Astrocyte of the cerebellum (primary cell): ENCODE measurements at regions not wholly inside any gene's neighbourhood (a gene's known extent, or its start where the extent isn't known, plus 50 kb on each side); places are given as distances from the start of the nearest gene placed in this dataset.

Experiments
- DNase-seq: peaks from one replicate; pipeline ENCODE4 v3.0.0-alpha.2; 2011; ENCODE audit warnings: low read depth
- H3K4me3 ChIP-seq: 2 replicates; pipeline ENCODE4 v1.5.1; 2011; ENCODE audit warnings: mild to moderate bottlenecking, low read depth, low read length, moderate library complexity
- CTCF ChIP-seq: IDR thresholded peaks from 2 replicates; pipeline ENCODE4 v1.5.1; 2012; ENCODE audit warnings: low read length, low read depth, moderate library complexity, mild to moderate bottlenecking; ENCODE audit errors: missing control alignments
- in situ Hi-C: cut with HindIII; loops from 2 replicates; pipeline ENCODE4 v1.10.0; 2017; ENCODE audit warnings: low sequenced_read_pairs

DNA sequence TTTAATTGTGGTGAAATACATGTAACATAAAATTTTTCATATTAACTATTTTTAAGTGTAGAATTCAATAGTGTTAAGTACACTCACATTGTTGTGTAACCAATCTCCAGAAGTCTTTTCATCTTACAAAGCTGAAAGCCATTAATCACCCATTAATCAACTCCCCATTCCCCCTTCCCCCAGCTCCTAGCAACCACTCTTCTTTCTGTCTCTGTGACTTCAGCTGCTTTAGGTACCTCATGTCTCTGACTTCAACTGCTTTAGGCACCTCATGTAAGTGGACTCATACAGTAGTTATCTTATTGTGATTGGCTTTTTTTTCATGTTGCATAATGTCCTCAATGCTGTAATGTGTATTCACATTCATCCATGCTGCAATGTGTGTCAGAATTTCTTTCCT is 150.8 kb upstream of the NTM start:
- in situ Hi-C loops, result no loop called here
- no peak overlapping the region for H3K4me3 ChIP-seq
- no peak for TF ChIP-seq CTCF
- no peak for DNase-seq

- in situ Hi-C loops, result no loop called here
- no peak for DNase-seq
- no peak for TF ChIP-seq CTCF
- no peak overlapping the region for H3K4me3 ChIP-seq
Observed at GRCh38 chr11:131223198-131223991, 147.0 kb upstream of the NTM start.

DNA sequence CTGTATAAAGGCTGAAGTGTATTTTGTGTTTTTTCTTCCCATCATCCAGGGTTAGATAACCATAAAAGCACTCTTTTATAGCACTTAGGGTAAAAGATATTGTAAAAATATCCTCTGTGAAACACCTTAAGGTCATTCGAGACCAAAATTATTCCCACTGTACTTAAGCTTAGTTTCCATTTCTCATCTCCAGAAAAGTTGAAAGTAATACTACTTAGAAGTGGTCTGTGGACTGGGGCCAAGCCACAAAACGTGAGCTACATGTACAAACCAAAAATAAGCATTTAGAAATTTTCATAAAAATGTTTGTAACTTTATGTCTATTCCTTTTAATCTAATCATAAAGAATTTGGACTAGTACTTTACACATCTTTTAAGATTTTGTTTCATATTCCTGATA is 142.0 kb upstream of the NTM start:
- in situ Hi-C loops, result no loop called here
- no peak for TF ChIP-seq CTCF
- DNase-seq, result peak; percentile 5
- H3K4me3 ChIP-seq, result no peak overlapping the region

DNA sequence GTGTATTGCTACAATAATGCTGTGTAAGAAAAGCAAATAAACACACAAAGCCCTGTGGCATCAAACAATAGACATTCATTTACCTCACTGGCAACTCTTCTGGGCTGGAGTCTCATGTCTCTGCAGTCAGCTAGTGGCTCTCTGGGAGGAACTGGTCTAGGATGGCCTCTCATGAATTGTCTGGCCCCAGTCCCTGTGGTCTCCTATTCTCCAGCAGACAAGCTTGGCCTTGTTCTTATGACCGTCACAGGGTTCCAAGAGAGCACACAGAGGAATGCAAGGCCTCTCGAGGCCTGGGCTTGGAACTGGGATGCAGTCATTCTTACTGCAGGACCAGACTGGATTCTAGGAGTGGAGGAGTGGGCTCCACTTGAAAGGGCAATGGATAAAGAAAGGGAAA is 141.2 kb upstream of the NTM start:
- TF ChIP-seq CTCF, result no peak
- no peak overlapping the region for H3K4me3 ChIP-seq
- DNase-seq, result no peak
- in situ Hi-C loops, result no loop called here

DNA sequence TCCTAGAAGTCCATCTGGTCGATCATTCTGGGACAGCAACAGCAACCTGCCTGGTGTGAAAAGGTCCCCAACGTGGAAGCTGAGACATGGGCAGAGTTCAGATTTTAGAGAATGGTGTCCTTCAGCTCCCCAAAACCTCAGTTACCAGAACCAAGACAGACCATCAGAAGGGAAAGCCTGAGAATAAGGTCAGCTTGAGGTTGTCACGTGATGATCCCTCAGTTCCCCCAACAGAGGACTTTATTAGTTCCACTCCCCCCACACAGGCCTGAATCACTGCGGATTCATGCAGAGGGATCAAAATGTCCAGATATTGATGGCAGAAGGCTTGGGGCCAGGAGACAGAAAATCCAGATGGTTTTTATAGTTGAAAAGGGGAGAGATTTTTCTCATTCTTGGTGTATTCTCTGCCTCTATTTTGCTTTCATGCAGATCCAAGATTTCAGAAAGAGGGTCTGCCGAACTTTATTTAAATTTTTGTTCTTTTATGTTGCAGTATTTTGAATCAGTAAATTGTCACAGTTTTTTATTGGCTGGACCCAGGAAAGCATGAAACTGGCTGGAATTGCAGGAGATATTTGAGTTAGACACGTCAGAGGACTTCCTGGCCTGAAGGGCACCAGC is 139.0 kb upstream of the NTM start:
- in situ Hi-C loops, result no loop called here
- no peak overlapping the region for H3K4me3 ChIP-seq
- no peak for TF ChIP-seq CTCF
- DNase-seq, result no peak

- DNase-seq, result no peak
- no peak overlapping the region for H3K4me3 ChIP-seq
- in situ Hi-C loops, result no loop called here
- TF ChIP-seq CTCF, result no peak
Observed at GRCh38 chr11:131232261-131232660, 138.2 kb upstream of the NTM start.
